HCT116 (cell line): ENCODE measurements at regions not wholly inside any gene's neighbourhood (a gene's known extent, or its start where the extent isn't known, plus 50 kb on each side); places are given as distances from the start of the nearest gene placed in this dataset.

Source experiments
- ATAC-seq: fragments of 200-7000 bp; cut with Tn5 transposase; 2 replicates; pipeline ENCODE4 v1.9.1; 2020; ENCODE audit warnings: mild to moderate bottlenecking, moderate library complexity
- BruUV-seq: library from RNA; stranded (reverse); fragments of 400-500 nt; replicated peaks from 2 replicates; lab custom pipeline; 2021; lab: Mats Ljungman, UMichigan
- CTCF ChIA-PET: fragments of 300-600 bp; sonication (Branson Sonifier 250); formaldehyde crosslinking; loops from one replicate; lab custom pipeline; 2021; ENCODE audit warnings: antibody characterized with exemption; lab: Charles Lee
- POLR2A ChIA-PET: fragments of 300-600, 350-600 bp; sonication (Branson Sonifier 250); formaldehyde crosslinking; loops from one replicate; lab custom pipeline; 2021; ENCODE audit warnings: antibody characterized with exemption; lab: Charles Lee
- RAD21 ChIA-PET, 2 experiments: fragments of 300-600 bp; sonication (Branson Sonifier 250); formaldehyde crosslinking; loops; one replicate each; lab custom pipeline; 2023; ENCODE audit warnings: low total read pairs in 2 of 2; ENCODE audit not compliant: uncharacterized antibody in 2 of 2, unreplicated experiment in 2 of 2, low non-redundant PET in 1 of 2; lab: Charles Lee
- DNase-seq: peaks from one replicate; pipeline ENCODE4 v3.0.0-alpha.2; 2010; ENCODE audit warnings: low read depth, low spot score
- H2AFZ ChIP-seq: fragments of 200-600 bp; shearing (Covaris generic), sonication (generic); 2 replicates; pipeline ENCODE4 v1.6.1; 2017; ENCODE audit warnings: low read depth, mixed run types, mixed read lengths, antibody characterized with exemption, low read length; ENCODE audit not compliant: poor library complexity, severe bottlenecking
- H3K27ac ChIP-seq: 2 replicates; pipeline ENCODE4 v1.5.1; 2012; ENCODE audit warnings: low read depth, low read length
- H3K27me3 ChIP-seq: fragments of 200-600 bp; sonication (generic); 2 replicates; pipeline ENCODE4 v1.6.1; 2016; ENCODE audit warnings: mixed run types, low read length, mixed read lengths; ENCODE audit not compliant: insufficient read depth
- H3K36me3 ChIP-seq, 2 experiments: fragments of 200-500 bp in 1 of 2; fragments of 200-600 bp in 1 of 2; sonication (Bioruptor generic) in 1 of 2; sonication (generic) in 1 of 2; 2 replicates each; pipeline versions ENCODE4 v1.5.1 to v1.6.1; 2014 to 2016; ENCODE audit warnings: low read length in 2 of 2, inconsistent platforms in 1 of 2, mixed read lengths in 1 of 2, mixed run types in 1 of 2; ENCODE audit not compliant: insufficient read depth in 2 of 2, control insufficient read depth in 1 of 2
- H3K4me1 ChIP-seq, 2 experiments: fragments of 200-600 bp in 1 of 2; sonication (generic) in 1 of 2; 2 replicates each; pipeline versions ENCODE4 v1.5.1 to v1.6.1; 2012 to 2017; ENCODE audit warnings: low read length in 2 of 2, inconsistent platforms in 1 of 2, mild to moderate bottlenecking in 1 of 2, mixed read lengths in 1 of 2, mixed run types in 1 of 2, moderate library complexity in 1 of 2; ENCODE audit not compliant: insufficient read depth in 2 of 2, control insufficient read depth in 1 of 2
- H3K4me2 ChIP-seq: fragments of 200-600 bp; sonication (generic); 2 replicates; pipeline ENCODE4 v1.6.1; 2017; ENCODE audit warnings: mixed run types, low read length, mixed read lengths
- H3K4me3 ChIP-seq, 2 experiments: fragments of 200-600 bp in 1 of 2; sonication (generic) in 1 of 2; replicated peaks in 1 of 2; 2 replicates each; pipeline ENCODE4 v1.5.1; 2011 to 2016; ENCODE audit warnings: low read length in 2 of 2, control low read depth in 1 of 2, low read depth in 1 of 2, mild to moderate bottlenecking in 1 of 2, mixed read lengths in 1 of 2, mixed run types in 1 of 2
- H3K79me2 ChIP-seq: fragments of 200-600 bp; sonication (generic); 2 replicates; pipeline ENCODE4 v1.6.1; 2017; ENCODE audit warnings: mild to moderate bottlenecking, mixed run types, low read length, moderate library complexity, mixed read lengths; ENCODE audit not compliant: insufficient read depth
- H3K9ac ChIP-seq: fragments of 200-600 bp; sonication (generic); 2 replicates; pipeline ENCODE4 v1.6.1; 2016; ENCODE audit warnings: low read length, mixed read lengths
- H3K9me2 ChIP-seq: fragments of 200-600 bp; sonication (generic), shearing (Covaris generic); 2 replicates; pipeline ENCODE4 v1.6.1; 2017; ENCODE audit warnings: mixed run types, mild to moderate bottlenecking, moderate library complexity; ENCODE audit not compliant: insufficient read depth
- H3K9me3 ChIP-seq, 2 experiments: fragments of 200-500 bp in 1 of 2; fragments of 200-600 bp in 1 of 2; sonication (Bioruptor generic) in 1 of 2; sonication (generic) in 1 of 2; 2 replicates each; pipeline ENCODE4 v1.6.1; 2014 to 2017; ENCODE audit warnings: low read length in 2 of 2, mixed read lengths in 2 of 2, inconsistent platforms in 1 of 2, low read depth in 1 of 2, mild to moderate bottlenecking in 1 of 2, mixed run types in 1 of 2, moderate library complexity in 1 of 2; ENCODE audit not compliant: control insufficient read depth in 1 of 2, insufficient read depth in 1 of 2
- H4K20me1 ChIP-seq: fragments of 200-600 bp; sonication (generic), shearing (Covaris generic); 2 replicates; pipeline ENCODE4 v1.6.1; 2017; ENCODE audit warnings: mixed run types, mild to moderate bottlenecking, moderate library complexity; ENCODE audit not compliant: insufficient read depth
- CEBPB ChIP-seq: IDR thresholded peaks from 2 replicates; pipeline ENCODE4 v1.6.1; 2012; ENCODE audit warnings: low read depth
- EGR1 ChIP-seq: IDR thresholded peaks from 2 replicates; pipeline ENCODE4 v1.6.1; 2012; ENCODE audit warnings: low read depth
- ELF1 ChIP-seq: IDR thresholded peaks from 2 replicates; pipeline ENCODE4 v1.6.1; 2012; ENCODE audit warnings: low read depth, borderline replicate concordance
- EZH2 ChIP-seq: fragments of 200-600 bp; sonication (generic); IDR thresholded peaks from 2 replicates; pipeline ENCODE4 v1.6.1; 2017; ENCODE audit warnings: antibody characterized with exemption, mixed run types
- EZH2phosphoT487 ChIP-seq: fragments of 200-600 bp; IDR thresholded peaks from 2 replicates; pipeline ENCODE4 v1.6.1; 2018; ENCODE audit warnings: antibody characterized with exemption, borderline replicate concordance
- FOSL1 ChIP-seq: IDR thresholded peaks from 2 replicates; pipeline ENCODE4 v1.6.1; 2012; ENCODE audit warnings: low read depth
- JUND ChIP-seq: IDR thresholded peaks from 2 replicates; pipeline ENCODE4 v1.6.1; 2012
- MAX ChIP-seq: IDR thresholded peaks from 2 replicates; pipeline ENCODE4 v1.6.1; 2012
- POLR2AphosphoS5 ChIP-seq: IDR thresholded peaks from 2 replicates; pipeline ENCODE4 v1.6.1; 2011; ENCODE audit warnings: mild to moderate bottlenecking, low read depth, low read length, moderate library complexity
- RAD21 ChIP-seq: IDR thresholded peaks from 2 replicates; pipeline ENCODE4 v1.6.1; 2012; ENCODE audit warnings: low read depth, mild to moderate bottlenecking
- SIN3A ChIP-seq: IDR thresholded peaks from 2 replicates; pipeline ENCODE4 v1.6.1; 2012; ENCODE audit warnings: low read depth
- SP1 ChIP-seq: IDR thresholded peaks from 2 replicates; pipeline ENCODE4 v1.6.1; 2012; ENCODE audit warnings: low read depth
- TCF7L2 ChIP-seq: IDR thresholded peaks from 2 replicates; pipeline ENCODE4 v1.7.0; 2011; ENCODE audit warnings: borderline replicate concordance, inconsistent platforms; ENCODE audit not compliant: insufficient read depth, insufficient read length; ENCODE audit errors: extremely low read depth
- YY1 ChIP-seq: IDR thresholded peaks from 2 replicates; pipeline ENCODE4 v1.6.1; 2011; ENCODE audit warnings: low read length, low read depth, moderate library complexity, mild to moderate bottlenecking; ENCODE audit not compliant: insufficient replicate concordance; ENCODE audit errors: extremely low read depth
- ZNF274 ChIP-seq: fragments of 200-500 bp; sonication (Bioruptor generic); IDR thresholded peaks from 2 replicates; pipeline ENCODE4 v1.6.1; 2014; ENCODE audit warnings: mild to moderate bottlenecking, low read depth, low read length, inconsistent platforms
- intact Hi-C: fragments of 100-400 bp; cut with micrococcal nuclease; formaldehyde crosslinking; loops from 2 replicates; pipeline ENCODE4 v1.10.0; 2022
- TF ChIP-seq, protein P1 (sequence below), 3 experiments: fragments of 200-600 bp in 1 of 3; sonication (generic) in 1 of 3; IDR thresholded peaks in 2 of 3; conservative IDR thresholded peaks in 1 of 3; 2 replicates each; pipeline ENCODE4 v1.5.1; 2012 to 2017; ENCODE audit warnings: low read depth in 2 of 3, low read length in 2 of 3, antibody characterized with exemption in 1 of 3, borderline replicate concordance in 1 of 3, control low read depth in 1 of 3, mild to moderate bottlenecking in 1 of 3, mixed read lengths in 1 of 3, mixed run types in 1 of 3, moderate library complexity in 1 of 3; ENCODE audit not compliant: insufficient read depth in 1 of 3

DNA sequence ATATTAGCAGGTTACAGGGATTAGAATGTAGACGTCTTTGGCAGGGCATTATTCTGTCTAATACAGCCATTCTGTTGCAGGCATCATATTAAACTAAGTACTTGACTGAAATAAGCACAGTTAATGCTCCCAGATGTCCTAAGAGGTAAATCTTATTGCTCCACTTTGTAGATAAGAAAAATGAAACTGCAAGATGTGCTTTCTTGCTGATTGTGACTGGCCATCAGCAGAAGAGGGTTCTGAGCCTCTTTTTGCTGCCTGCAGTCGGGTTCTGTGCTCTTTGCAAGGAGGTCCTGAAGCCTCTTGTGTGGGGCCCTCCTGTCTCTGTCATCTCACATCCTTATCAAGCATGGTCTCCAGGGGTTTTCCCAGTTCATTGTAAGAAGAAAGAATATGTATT, 167.1 kb downstream of the KCNJ2 start:
- Histone ChIP-seq H3K4me2 (no peak overlapping the region), H3K27ac (no peak overlapping the region), H3K27me3 (no peaks in the 10 kb centered on the region), H4K20me1 (no peaks in the 10 kb centered on the region), H3K9ac (no peak overlapping the region), H3K4me1 (no peaks in the 10 kb centered on the region; a peak in 1 of 4 replicates), H2AFZ (no peak overlapping the region), H3K4me3 (no peak overlapping the region), H3K9me2 (no peaks in the 10 kb centered on the region), H3K36me3 (no peaks in the 10 kb centered on the region), H3K79me2 (no peaks in the 10 kb centered on the region), H3K9me3 (peaks cover 0 to 15% of the 10 kb centered on the region in 2 experiments; a peak in 2 of 4 replicates)
- no TSS peak for BruUV-seq
- ChIA-PET CTCF (no interaction called here), RAD21 (no interaction called here), POLR2A (no interaction called here)
- intact Hi-C loops, result no loop called here
- ATAC-seq (no peak), DNase-seq (no peak)
- TF ChIP-seq JUND (no peak), EZH2 (no peak), EGR1 (no peak), TCF7L2 (no peak), MAX (no peak), ELF1 (no peak), ZNF274 (no peak), FOSL1 (no peak), RAD21 (no peak), EZH2phosphoT487 (no peak), YY1 (no peak), CEBPB (no peak), SP1 (no peak), SIN3A (no peak), POLR2AphosphoS5 (no peak)
- TF ChIP-seq, protein P1, sequence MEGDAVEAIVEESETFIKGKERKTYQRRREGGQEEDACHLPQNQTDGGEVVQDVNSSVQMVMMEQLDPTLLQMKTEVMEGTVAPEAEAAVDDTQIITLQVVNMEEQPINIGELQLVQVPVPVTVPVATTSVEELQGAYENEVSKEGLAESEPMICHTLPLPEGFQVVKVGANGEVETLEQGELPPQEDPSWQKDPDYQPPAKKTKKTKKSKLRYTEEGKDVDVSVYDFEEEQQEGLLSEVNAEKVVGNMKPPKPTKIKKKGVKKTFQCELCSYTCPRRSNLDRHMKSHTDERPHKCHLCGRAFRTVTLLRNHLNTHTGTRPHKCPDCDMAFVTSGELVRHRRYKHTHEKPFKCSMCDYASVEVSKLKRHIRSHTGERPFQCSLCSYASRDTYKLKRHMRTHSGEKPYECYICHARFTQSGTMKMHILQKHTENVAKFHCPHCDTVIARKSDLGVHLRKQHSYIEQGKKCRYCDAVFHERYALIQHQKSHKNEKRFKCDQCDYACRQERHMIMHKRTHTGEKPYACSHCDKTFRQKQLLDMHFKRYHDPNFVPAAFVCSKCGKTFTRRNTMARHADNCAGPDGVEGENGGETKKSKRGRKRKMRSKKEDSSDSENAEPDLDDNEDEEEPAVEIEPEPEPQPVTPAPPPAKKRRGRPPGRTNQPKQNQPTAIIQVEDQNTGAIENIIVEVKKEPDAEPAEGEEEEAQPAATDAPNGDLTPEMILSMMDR (IDR thresholded peaks at IDR 0.05 in 2 of 3, conservative IDR thresholded peaks at IDR 0.05 in 1 of 3; ENCODE audit: borderline replicate concordance in 1 of 3, insufficient read depth in 1 of 3, low read depth in 2 of 3, low read length in 2 of 3), result no peak
